ENCODE measurements at regions not wholly inside any gene's neighbourhood (a gene's known extent, or its start where the extent isn't known, plus 50 kb on each side); places are given as distances from the start of the nearest gene placed in this dataset.

GRCh38 chr10:35835545-35835944, 193.4 kb upstream of the FZD8 start:
- H3K4me1 ChIP-seq, result no peaks in the 10 kb centered on the region
- H3K4me3 ChIP-seq, result no peak overlapping the region
- no peak overlapping the region for H3K27ac ChIP-seq
- TF ChIP-seq CTCF (IDR thresholded peaks at IDR 0.05), result no peak
- no peak for DNase-seq (ENCODE audit: low spot score in 2 of 2)
- H3K27me3 ChIP-seq, result no peaks in the 10 kb centered on the region
- H3K36me3 ChIP-seq, result no peaks in the 10 kb centered on the region
- no peaks in the 10 kb centered on the region for H3K9me3 ChIP-seq
- intact Hi-C loops (cut with DNase I), result no loop called here

- no peak overlapping the region for H3K4me3 ChIP-seq
- no peak for TF ChIP-seq CTCF (IDR thresholded peaks at IDR 0.05)
- intact Hi-C loops (cut with DNase I), result no loop called here
Measured at GRCh38 chr10:35834877-35835494, 192.9 kb upstream of the FZD8 start.

DNA sequence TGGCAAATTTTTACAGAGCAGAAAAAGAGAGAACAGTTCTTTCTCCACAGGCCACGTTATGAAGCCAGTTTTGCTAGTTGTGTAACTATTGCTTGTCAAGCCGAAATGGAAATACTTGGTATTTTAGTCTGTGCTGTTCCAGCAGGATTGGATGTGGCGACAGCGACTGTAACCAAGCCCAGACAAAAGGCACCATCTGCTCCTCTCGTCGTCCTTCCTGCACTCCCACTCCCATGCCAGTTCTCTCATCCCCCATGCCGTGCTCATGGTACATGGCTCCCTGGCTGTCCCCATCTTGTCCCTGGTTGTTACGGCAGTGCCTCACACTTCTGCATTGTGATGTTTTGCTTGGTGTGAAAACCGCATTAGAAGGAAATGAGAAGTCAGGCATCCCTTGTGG, 185.7 kb upstream of the FZD8 start:
- Histone ChIP-seq H3K36me3 (no peaks in the 10 kb centered on the region), H3K4me1 (peaks cover 0 to 10% of the 10 kb centered on the region in 2 donors), H3K9me3 (no peaks in the 10 kb centered on the region), H3K27me3 (no peaks in the 10 kb centered on the region), H3K27ac (no peak overlapping the region), H3K4me3 (no peak overlapping the region)
- no peak for DNase-seq (ENCODE audit: low spot score in 2 of 2)
- intact Hi-C loops (cut with DNase I), result no loop called here
- TF ChIP-seq CTCF (IDR thresholded peaks at IDR 0.05), result no peak

More at GRCh38 chr10:35834877-35835494, 192.9 kb upstream of the FZD8 start:
- no peaks in the 10 kb centered on the region for H3K27me3 ChIP-seq
- H3K36me3 ChIP-seq, result no peaks in the 10 kb centered on the region
- no peak for DNase-seq (ENCODE audit: low spot score in 2 of 2)
- no peak overlapping the region for H3K27ac ChIP-seq
- H3K9me3 ChIP-seq, result no peaks in the 10 kb centered on the region
- no peaks in the 10 kb centered on the region for H3K4me1 ChIP-seq

DNA sequence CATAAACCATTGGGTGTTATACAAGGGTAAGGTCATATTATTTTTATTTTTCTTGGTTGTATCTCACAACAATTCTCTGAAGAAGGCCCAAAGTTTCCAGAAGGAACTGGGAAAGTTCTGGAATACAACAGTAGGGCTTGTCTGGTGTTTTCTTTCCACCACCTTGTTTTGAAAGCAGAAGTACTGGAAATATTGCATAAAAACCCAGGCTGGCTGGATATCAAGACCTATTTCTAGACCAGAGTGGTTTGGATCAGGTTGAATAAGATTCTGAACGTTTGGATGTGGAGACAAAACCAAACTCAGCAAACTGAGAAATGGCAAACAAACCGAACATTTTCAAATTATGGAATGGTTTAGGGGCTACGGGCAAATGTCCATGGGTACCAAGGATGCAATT, 182.6 kb upstream of the FZD8 start:
- no peaks in the 10 kb centered on the region for H3K36me3 ChIP-seq
- DNase-seq (ENCODE audit: low spot score in 2 of 2), result no peak
- H3K4me3 ChIP-seq, result no peak overlapping the region
- no peaks in the 10 kb centered on the region for H3K9me3 ChIP-seq
- H3K4me1 ChIP-seq, result peaks cover 9 to 27% of the 10 kb centered on the region in 2 donors
- TF ChIP-seq CTCF (IDR thresholded peaks at IDR 0.05), result no peak
- intact Hi-C loops (cut with DNase I), result loop anchor here (5.0 kb wide), 1 partner anchor 43 kb away; no protein-coding TSS in a partner anchor
- peak overlapping the region; percentile 19 to 77 for H3K27ac ChIP-seq
- no peaks in the 10 kb centered on the region for H3K27me3 ChIP-seq

DNA sequence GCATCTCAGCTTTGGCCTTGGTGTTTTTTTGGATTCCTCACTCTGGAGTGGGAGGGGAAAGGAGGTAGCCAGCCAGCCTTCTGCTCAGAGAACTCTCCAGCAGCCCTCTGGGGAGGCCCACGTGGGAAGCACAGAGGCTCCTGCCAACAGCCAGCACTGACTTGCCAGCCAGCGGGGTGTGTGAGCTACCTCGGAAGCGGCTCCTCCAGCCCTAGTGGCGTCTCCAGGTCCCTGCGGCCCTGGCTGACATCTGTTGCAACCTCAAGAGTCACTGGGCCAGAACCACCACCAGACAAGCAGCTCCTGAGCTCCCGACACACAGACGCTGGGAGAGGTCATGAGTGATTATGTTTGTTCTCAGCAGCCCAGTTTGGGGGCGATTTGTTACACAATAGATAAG, 180.2 kb upstream of the FZD8 start:
- TF ChIP-seq CTCF (IDR thresholded peaks at IDR 0.05), result peak; percentile 42 to 59 (median 53)
- peak overlapping the region; percentile 73 to 78 for H3K27ac ChIP-seq
- intact Hi-C loops (cut with DNase I), result loop anchor here (2.0 to 5.0 kb wide), 2 partner anchors 45 to 180 kb away; partner anchors contain the start of gene FZD8
- H3K9me3 ChIP-seq, result no peaks in the 10 kb centered on the region
- no peaks in the 10 kb centered on the region for H3K27me3 ChIP-seq
- H3K4me1 ChIP-seq, result peaks cover 9 to 24% of the 10 kb centered on the region in 2 donors
- peak; percentile 57 to 96 for DNase-seq (ENCODE audit: low spot score in 2 of 2)
- no peak overlapping the region for H3K4me3 ChIP-seq
- H3K36me3 ChIP-seq, result no peaks in the 10 kb centered on the region

All from ascending aorta (tissue), 2 donors.